Uterus (tissue), 2 donors: ENCODE measurements at regions not wholly inside any gene's neighbourhood (a gene's known extent, or its start where the extent isn't known, plus 50 kb on each side); places are given as distances from the start of the nearest gene placed in this dataset.

ENCODE experiments used
- POLR2A ChIP-seq, 2 donors: fragments of 450-650 bp; IDR thresholded peaks; one replicate each; pipeline ENCODE4 v1.6.1; 2016; ENCODE audit warnings: antibody characterized with exemption in 2 of 2, mild to moderate bottlenecking in 1 of 2, moderate library complexity in 1 of 2
- TF ChIP-seq, protein P1 (sequence below), 4 experiments: fragments of 200-600 bp in 2 of 4; fragments of 450-650 bp in 2 of 4; sonication (generic) in 2 of 4; IDR thresholded peaks; one replicate each; pipeline ENCODE4 v1.5.1; 2016 to 2019; ENCODE audit warnings: antibody characterized with exemption in 4 of 4, mild to moderate bottlenecking in 2 of 4, moderate library complexity in 1 of 4

DNA sequence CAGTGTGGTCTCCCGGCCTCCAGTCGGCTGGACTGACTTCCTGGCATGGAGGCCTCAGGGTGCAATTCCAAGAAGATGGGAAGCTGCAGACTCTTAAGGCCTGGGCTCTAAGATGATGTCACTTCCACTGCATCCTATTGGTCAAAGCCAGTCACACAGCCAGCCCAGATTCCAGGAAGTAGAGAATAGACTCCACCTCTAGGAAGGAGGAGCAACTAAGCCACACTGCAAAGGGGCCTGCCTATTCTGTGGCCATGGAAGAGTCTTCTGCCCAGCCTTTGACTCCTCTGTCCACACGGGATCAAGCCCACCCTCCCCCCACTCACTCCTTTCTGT is 103.9 kb upstream of the RFLNA start:
- TF ChIP-seq POLR2A (IDR thresholded peaks at IDR 0.05) = no peak
- TF ChIP-seq, protein P1, sequence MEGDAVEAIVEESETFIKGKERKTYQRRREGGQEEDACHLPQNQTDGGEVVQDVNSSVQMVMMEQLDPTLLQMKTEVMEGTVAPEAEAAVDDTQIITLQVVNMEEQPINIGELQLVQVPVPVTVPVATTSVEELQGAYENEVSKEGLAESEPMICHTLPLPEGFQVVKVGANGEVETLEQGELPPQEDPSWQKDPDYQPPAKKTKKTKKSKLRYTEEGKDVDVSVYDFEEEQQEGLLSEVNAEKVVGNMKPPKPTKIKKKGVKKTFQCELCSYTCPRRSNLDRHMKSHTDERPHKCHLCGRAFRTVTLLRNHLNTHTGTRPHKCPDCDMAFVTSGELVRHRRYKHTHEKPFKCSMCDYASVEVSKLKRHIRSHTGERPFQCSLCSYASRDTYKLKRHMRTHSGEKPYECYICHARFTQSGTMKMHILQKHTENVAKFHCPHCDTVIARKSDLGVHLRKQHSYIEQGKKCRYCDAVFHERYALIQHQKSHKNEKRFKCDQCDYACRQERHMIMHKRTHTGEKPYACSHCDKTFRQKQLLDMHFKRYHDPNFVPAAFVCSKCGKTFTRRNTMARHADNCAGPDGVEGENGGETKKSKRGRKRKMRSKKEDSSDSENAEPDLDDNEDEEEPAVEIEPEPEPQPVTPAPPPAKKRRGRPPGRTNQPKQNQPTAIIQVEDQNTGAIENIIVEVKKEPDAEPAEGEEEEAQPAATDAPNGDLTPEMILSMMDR (IDR thresholded peaks at IDR 0.05) = no peak
